GM12891 (cell line): ENCODE measurements at regions not wholly inside any gene's neighbourhood (a gene's known extent, or its start where the extent isn't known, plus 50 kb on each side); places are given as distances from the start of the nearest gene placed in this dataset.

Experiments used
- POLR2A ChIP-seq: IDR thresholded peaks from 2 replicates; pipeline ENCODE4 v1.6.1; 2011; ENCODE audit warnings: low read depth, low read length, control low read depth
- SPI1 ChIP-seq: IDR thresholded peaks from 2 replicates; pipeline ENCODE4 v1.6.1; 2011; ENCODE audit warnings: low read depth, low read length, control low read depth

DNA sequence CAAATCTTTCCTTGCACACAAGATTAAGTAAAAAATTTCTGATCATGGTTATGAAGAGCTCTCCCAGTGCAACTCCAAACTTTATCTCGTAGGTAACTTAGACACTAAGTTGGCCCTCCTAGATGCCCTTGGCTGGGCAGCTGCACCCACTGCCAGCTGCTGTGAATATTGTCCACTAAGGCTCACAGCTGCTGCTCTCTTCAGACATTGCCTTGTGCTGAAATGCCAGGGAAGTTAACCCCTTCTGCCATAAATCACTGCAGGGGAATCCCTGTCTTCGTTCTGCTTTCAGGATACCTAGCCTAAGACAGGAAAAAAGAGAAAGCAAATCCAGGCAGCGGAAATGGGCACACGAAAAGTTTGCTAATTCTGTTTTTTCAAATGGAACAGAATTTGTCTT is 106.4 kb downstream of the IRX5 start:
- TF ChIP-seq POLR2A (no peak), SPI1 (no peak)
